Thymus (tissue), 11 donors: ENCODE measurements at regions not wholly inside any gene's neighbourhood (a gene's known extent, or its start where the extent isn't known, plus 50 kb on each side); places are given as distances from the start of the nearest gene placed in this dataset.

Experiments
- DNase-seq, 9 donors: peaks; one replicate each; pipeline ENCODE4 v3.0.0-alpha.2; 2013; ENCODE audit warnings: low spot score in 9 of 9, low read depth in 6 of 9, missing footprints in 1 of 9
- H3K27ac ChIP-seq, 2 donors: one replicate each; pipeline ENCODE4 v1.5.1; 2013; ENCODE audit warnings: control low read depth in 1 of 2, low read depth in 1 of 2, low read length in 1 of 2, mild to moderate bottlenecking in 1 of 2, moderate library complexity in 1 of 2
- H3K27me3 ChIP-seq, 2 donors: one replicate each; pipeline ENCODE4 v1.5.1; 2013; ENCODE audit warnings: low read length in 1 of 2; ENCODE audit not compliant: control insufficient read depth in 2 of 2, insufficient read depth in 1 of 2
- H3K36me3 ChIP-seq, 2 donors: one replicate each; pipeline ENCODE4 v1.5.1; 2013; ENCODE audit warnings: low read length in 1 of 2, mild to moderate bottlenecking in 1 of 2, moderate library complexity in 1 of 2; ENCODE audit not compliant: control insufficient read depth in 2 of 2, insufficient read depth in 2 of 2
- H3K4me1 ChIP-seq, 2 donors: one replicate each; pipeline ENCODE4 v1.5.1; 2013; ENCODE audit warnings: low read length in 2 of 2; ENCODE audit not compliant: control insufficient read depth in 2 of 2, insufficient read depth in 2 of 2
- H3K4me3 ChIP-seq, 2 donors: one replicate each; pipeline ENCODE4 v1.5.1; 2013; ENCODE audit warnings: low read length in 2 of 2, control low read depth in 1 of 2, mild to moderate bottlenecking in 1 of 2
- H3K9me3 ChIP-seq, 2 donors: one replicate each; pipeline ENCODE4 v1.5.1; 2013; ENCODE audit warnings: low read length in 1 of 2, mild to moderate bottlenecking in 1 of 2; ENCODE audit not compliant: control insufficient read depth in 2 of 2, insufficient read depth in 1 of 2
- WGBS: extraction: QIAGEN DNeasy Blood & Tissue Kit; methylation state at CpG from one replicate; pipeline ENCODE4 v1.1.7; 2013; 5-methylcytosine and 5-hydroxymethylcytosine counted together
- donor health status: healthy.

- Histone ChIP-seq H3K27ac (no peak overlapping the region), H3K36me3 (no peaks in the 10 kb centered on the region), H3K27me3 (no peaks in the 10 kb centered on the region), H3K4me3 (no peak overlapping the region), H3K9me3 (no peaks in the 10 kb centered on the region), H3K4me1 (no peaks in the 10 kb centered on the region)
- WGBS, result 0% methylated on average over 1 of the region's 1 CpG
- peak in 1 of 9 donors; percentile 10 for DNase-seq
Observed at GRCh38 chr11:93248602-93249001, 50.8 kb upstream of the SLC36A4 start.

GRCh38 chr11:93249459-93250220 lies 51.8 kb upstream of the SLC36A4 start:
- DNase-seq, result no peak
- Histone ChIP-seq H3K27ac (no peak overlapping the region), H3K36me3 (no peaks in the 10 kb centered on the region), H3K27me3 (no peaks in the 10 kb centered on the region), H3K4me1 (no peaks in the 10 kb centered on the region), H3K4me3 (no peak overlapping the region), H3K9me3 (no peaks in the 10 kb centered on the region)
- WGBS, result 65% methylated on average over 7 of the region's 7 CpGs

DNA sequence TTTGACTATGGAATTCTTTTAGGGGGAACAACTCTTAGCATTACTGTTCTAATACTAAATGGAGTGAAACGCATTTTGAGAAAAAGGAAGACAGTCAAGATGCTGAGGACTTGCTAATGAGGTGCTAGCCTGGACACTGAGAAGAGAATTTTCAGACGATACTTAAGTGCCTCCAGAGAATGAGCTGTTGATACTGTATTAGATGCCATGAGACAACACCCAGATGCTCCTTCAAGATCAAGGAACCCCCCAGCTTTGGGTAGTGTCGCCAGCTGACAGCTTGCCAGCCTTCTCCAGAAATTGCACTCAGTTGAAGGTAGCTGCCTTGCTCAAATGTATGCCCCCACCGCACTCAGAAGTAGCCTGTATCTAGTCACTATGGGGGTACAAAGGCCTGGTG lies 52.5 kb upstream of the SLC36A4 start:
- Histone ChIP-seq H3K27ac (no peak overlapping the region), H3K9me3 (no peaks in the 10 kb centered on the region), H3K4me1 (no peaks in the 10 kb centered on the region), H3K36me3 (no peaks in the 10 kb centered on the region), H3K4me3 (no peak overlapping the region), H3K27me3 (no peaks in the 10 kb centered on the region)
- WGBS, result 97% methylated on average over 4 of the region's 4 CpGs
- no peak for DNase-seq

DNA sequence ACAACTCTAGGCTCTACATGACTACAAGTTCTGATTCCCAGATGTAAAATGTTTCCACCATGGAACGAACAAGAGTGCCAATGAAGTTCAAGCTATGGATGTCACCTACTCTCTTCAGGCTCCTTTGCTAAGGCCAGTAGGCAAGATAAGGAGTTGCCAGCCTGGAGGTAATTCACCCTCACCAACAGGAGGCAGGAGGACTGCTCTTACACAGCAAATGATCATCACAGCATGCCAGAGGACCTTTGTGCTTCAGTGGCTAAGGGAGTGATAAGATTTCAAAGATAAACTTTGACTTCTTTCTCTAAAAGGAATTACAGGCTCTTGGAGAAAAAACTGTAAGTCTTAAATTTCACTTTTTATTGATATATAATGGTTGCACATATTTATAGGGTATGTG lies 54.1 kb upstream of the SLC36A4 start:
- H3K27me3 ChIP-seq, result no peaks in the 10 kb centered on the region
- H3K9me3 ChIP-seq, result no peaks in the 10 kb centered on the region
- no peak overlapping the region for H3K4me3 ChIP-seq
- H3K36me3 ChIP-seq, result no peaks in the 10 kb centered on the region
- no peaks in the 10 kb centered on the region for H3K4me1 ChIP-seq
- 98% methylated on average over 1 of the region's 1 CpG for WGBS
- H3K27ac ChIP-seq, result no peak overlapping the region
- DNase-seq, result no peak

GRCh38 chr11:93253111-93253510 lies 55.3 kb upstream of the SLC36A4 start:
- Histone ChIP-seq H3K27ac (no peak overlapping the region), H3K4me1 (no peaks in the 10 kb centered on the region), H3K27me3 (no peaks in the 10 kb centered on the region), H3K36me3 (no peaks in the 10 kb centered on the region), H3K9me3 (no peaks in the 10 kb centered on the region), H3K4me3 (no peak overlapping the region)
- 95% methylated on average over 1 of the region's 1 CpG for WGBS
- no peak for DNase-seq

GRCh38 chr11:93256623-93257022 lies 58.8 kb upstream of the SLC36A4 start:
- H3K9me3 ChIP-seq, result peaks cover 0 to 4% of the 10 kb centered on the region in 2 donors
- H3K27ac ChIP-seq, result no peak overlapping the region
- no peak for DNase-seq
- H3K4me1 ChIP-seq, result no peaks in the 10 kb centered on the region
- no peak overlapping the region for H3K4me3 ChIP-seq
- no peaks in the 10 kb centered on the region for H3K36me3 ChIP-seq
- H3K27me3 ChIP-seq, result no peaks in the 10 kb centered on the region

- no peak overlapping the region for H3K4me3 ChIP-seq
- no peak for DNase-seq
- 95% methylated on average over 5 of the region's 5 CpGs for WGBS
- H3K36me3 ChIP-seq, result no peaks in the 10 kb centered on the region
- H3K4me1 ChIP-seq, result no peaks in the 10 kb centered on the region
- H3K27ac ChIP-seq, result no peak overlapping the region
- H3K27me3 ChIP-seq, result no peaks in the 10 kb centered on the region
- no peaks in the 10 kb centered on the region for H3K9me3 ChIP-seq
Observed at GRCh38 chr11:93267383-93267782, 63.2 kb upstream of the DEUP1 start.

DNA sequence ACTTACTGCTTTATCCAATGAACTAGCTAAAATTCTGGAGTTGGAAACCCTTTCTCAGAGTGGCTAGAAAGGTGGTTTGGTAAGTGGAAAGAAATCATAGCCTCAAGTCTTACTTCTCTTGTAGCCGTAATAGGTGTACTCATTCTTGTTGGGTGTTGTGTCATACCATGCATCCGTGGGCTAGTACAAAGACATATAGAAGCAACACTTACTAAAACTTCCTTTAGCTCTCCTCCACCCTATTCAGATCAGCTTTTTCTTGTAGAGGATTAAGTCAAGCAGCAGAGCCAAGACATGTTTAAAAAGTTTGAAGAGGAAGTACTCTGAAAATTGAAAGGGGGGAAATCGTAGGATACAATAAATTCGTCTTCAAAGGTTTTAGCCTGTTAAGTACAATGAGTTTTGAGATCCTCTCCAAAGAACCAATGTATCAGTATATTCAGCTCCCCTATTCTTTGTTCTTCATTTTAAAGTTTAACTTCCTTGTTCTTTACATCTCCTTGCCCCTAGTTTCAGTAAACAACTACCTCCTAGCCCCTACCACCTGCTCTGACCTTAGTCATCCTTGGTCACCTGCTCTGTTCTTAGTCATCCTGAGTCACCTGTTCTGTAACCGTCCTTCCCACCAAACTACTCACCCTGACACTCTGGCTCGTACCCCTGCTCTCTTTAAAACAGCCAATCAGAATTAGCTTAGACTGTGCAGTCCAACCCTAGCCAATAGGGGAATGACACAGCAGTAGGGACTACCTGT lies 62.1 kb upstream of the DEUP1 start:
- Histone ChIP-seq H3K4me3 (no peak overlapping the region), H3K36me3 (no peaks in the 10 kb centered on the region), H3K9me3 (no peaks in the 10 kb centered on the region), H3K27me3 (no peaks in the 10 kb centered on the region), H3K27ac (no peak overlapping the region), H3K4me1 (no peaks in the 10 kb centered on the region)
- 79% methylated on average over 6 of the region's 6 CpGs for WGBS
- DNase-seq, result no peak

GRCh38 chr11:93271596-93271995 lies 58.9 kb upstream of the DEUP1 start:
- Histone ChIP-seq H3K4me3 (no peak overlapping the region), H3K4me1 (no peaks in the 10 kb centered on the region), H3K27ac (no peak overlapping the region), H3K9me3 (no peaks in the 10 kb centered on the region), H3K36me3 (no peaks in the 10 kb centered on the region), H3K27me3 (no peaks in the 10 kb centered on the region)
- 92% methylated on average over 5 of the region's 5 CpGs for WGBS
- no peak for DNase-seq
